Fibroblast of villous mesenchyme (primary cell): ENCODE measurements at regions not wholly inside any gene's neighbourhood (a gene's known extent, or its start where the extent isn't known, plus 50 kb on each side); places are given as distances from the start of the nearest gene placed in this dataset.

Experiments used
- DNase-seq: peaks from one replicate; pipeline ENCODE4 v3.0.0-alpha.2; 2010; ENCODE audit warnings: low read depth
- H3K4me3 ChIP-seq: 2 replicates; pipeline ENCODE4 v1.5.1; 2011; ENCODE audit warnings: low read depth, mild to moderate bottlenecking, low read length
- CTCF ChIP-seq: IDR thresholded peaks from 2 replicates; pipeline ENCODE4 v1.5.1; 2012; ENCODE audit warnings: low read depth, mild to moderate bottlenecking, low read length; ENCODE audit not compliant: insufficient read depth

DNA sequence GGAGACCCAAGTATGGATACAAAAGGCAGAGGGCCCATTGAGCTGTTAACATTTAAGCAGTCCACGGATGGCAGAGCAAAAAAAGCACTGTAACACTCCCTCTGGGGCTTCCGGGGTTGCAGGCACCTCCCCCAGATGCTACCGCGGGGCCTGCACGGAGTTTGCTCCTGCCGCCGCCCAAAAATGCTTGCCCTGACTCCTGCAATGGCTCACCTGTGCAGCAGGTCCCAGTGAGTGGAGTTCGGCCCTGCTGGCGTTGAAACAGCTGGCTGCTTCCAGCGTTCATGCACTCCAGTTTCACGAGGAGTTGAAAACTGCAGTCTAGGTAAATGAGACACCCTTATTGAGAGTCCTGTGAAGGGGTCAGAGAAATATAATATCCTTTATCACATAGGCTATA lies 832.8 kb downstream of the NCAM2 start:
- H3K4me3 ChIP-seq, result no peak overlapping the region
- no peak for TF ChIP-seq CTCF
- no peak for DNase-seq

DNA sequence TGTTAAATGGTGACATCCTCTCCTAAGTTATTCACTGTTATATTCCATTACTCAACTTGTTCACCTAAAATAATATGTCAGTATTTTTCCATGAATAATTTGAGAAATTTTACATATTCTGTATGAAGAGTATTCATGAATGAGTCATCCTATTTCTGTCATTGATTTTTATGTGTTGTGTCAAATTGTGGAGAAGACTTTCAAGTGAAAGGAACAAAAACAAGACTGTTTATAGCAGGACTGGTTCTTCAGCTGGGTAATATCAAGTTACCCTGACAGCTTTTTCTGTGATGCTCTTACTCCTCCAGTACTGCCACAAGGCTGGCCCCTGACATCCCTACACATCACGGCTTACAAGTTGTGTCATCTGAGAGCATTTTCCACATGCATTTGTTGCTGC lies 847.7 kb downstream of the NCAM2 start:
- no peak overlapping the region for H3K4me3 ChIP-seq
- DNase-seq, result peak; percentile 26

GRCh38 chr21:21851205-21851604 lies 853.0 kb downstream of the NCAM2 start:
- no peak overlapping the region for H3K4me3 ChIP-seq
- TF ChIP-seq CTCF, result no peak
- no peak for DNase-seq

More for the DNA sequence above, 847.7 kb downstream of the NCAM2 start:
- TF ChIP-seq CTCF, result no peak

DNA sequence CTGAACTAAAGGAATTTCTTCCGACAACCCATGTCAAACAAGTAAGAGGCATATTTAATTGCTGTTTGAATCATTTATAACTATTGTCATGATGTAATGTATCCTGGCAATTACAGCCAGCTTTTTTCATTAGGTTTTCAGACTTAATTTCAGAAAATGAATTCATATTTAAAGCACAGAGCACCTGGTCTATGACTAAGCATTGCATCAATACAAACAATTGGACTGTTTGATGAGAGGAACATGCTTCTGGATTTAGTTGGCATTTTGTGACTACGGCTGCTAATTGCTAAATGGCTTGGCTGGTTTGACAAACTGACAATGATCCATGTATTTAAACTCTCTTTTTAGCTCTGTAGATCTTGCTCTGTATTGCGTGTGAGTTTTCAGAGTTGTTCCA lies 853.4 kb downstream of the NCAM2 start:
- TF ChIP-seq CTCF, result no peak
- DNase-seq, result no peak
- no peak overlapping the region for H3K4me3 ChIP-seq

DNA sequence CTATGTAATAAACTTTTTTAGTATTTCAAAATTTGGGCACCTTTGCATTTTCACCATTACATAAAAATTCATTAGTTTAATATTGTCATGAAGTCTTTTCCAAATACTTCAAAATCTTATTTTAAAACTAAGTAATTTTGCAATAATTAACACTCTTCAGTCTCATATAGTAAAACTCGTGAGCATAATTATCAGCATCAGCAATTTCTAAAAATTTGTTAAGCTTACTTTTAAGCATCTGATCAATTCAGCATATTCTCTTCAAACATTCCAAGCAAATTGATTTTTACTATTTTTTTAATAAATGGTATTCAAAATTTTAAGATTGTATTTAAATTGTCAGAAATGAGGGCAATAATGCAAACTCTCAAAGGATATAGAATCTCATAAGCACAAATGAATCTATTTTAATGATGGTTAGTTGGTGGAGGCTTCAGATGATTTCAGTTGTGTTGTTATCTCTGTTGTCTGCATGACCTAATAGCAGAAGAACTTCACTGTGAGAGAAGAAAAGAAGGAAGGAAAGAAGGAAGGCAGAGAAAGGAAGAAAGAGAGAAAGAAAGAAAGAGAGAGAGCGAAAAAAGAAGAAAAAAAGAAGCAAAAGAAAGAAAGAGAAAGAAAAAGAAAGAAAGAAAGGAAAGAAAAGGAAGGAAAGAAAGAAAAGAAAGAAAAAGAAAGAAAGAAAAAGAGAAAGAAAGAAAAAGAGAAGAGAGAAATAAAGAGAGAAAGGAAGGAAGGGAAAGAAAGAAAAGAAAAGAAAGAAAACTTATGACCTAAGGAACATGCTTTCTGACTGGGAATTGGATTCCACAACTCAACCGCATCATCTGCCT lies 860.5 kb downstream of the NCAM2 start:
- TF ChIP-seq CTCF, result no peak
- no peak for DNase-seq
- no peak overlapping the region for H3K4me3 ChIP-seq

DNA sequence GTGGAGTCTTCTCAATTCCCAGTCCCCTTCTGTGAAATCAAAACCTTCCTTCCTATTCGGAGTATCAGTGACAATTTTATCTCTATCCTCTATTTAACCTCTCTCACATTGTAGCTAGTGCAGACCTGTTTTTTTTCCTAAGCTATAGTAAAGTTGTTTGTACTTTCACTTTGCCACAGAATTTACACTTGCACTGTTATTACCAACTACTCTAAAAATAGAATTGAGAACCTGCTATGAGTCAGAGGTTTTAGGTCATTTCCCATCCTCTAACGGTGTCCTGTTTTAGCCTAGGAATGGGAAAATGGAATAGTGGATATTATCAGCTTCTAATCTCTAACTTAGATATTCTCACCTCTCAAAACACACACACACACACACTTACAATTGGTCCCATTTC lies 862.7 kb downstream of the NCAM2 start:
- TF ChIP-seq CTCF, result no peak
- peak; percentile 5 for DNase-seq
- no peak overlapping the region for H3K4me3 ChIP-seq

DNA sequence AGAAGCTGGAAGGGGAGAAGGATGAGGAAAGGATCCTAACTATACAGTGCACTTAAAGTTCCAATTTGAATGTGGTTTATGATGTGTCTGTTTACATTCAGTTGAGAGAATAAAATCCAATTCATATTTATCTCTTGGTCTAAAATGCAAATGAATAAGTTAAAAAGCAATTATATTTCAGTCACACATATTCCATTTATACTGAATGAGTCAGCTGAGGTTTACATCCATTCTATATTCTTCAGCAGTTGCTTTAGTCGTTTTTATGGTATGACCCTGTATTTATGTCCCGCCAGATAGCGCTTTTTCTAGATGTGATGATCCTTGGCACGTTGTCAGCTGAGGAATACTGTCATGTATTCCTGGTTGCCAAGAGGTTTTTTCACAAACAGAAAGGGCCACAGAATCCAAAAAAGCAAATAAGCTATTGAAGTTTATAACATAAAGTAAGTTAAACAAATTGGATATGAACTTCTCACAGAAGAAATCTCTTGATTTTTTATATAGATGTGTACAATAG lies 866.2 kb downstream of the NCAM2 start:
- no peak overlapping the region for H3K4me3 ChIP-seq
- no peak for DNase-seq
- no peak for TF ChIP-seq CTCF
